ENCODE measurements at regions not wholly inside any gene's neighbourhood (a gene's known extent, or its start where the extent isn't known, plus 50 kb on each side); places are given as distances from the start of the nearest gene placed in this dataset.

- no TSS peak for BruUV-seq (replicated peaks)
- CTCF ChIA-PET (ENCODE audit: unreplicated experiment), result no interaction called here
Observed at GRCh38 chr9:74334271-74334670, 162.9 kb upstream of the RORB start.

GRCh38 chr9:74336161-74336560 is 161.0 kb upstream of the RORB start:
- no peaks in the 10 kb centered on the region for H4K20me1 ChIP-seq (ENCODE audit: insufficient read depth, low read length)
- H3K4me2 ChIP-seq (ENCODE audit: low read length), result no peak overlapping the region
- CTCF ChIA-PET (ENCODE audit: unreplicated experiment), result no interaction called here
- H3K9me2 ChIP-seq (ENCODE audit: insufficient read depth, low read length), result no peaks in the 10 kb centered on the region
- H2AFZ ChIP-seq (ENCODE audit: low read length), result no peak overlapping the region
- H3K9me3 ChIP-seq (ENCODE audit: low read length), result no peaks in the 10 kb centered on the region
- DNase-seq (ENCODE audit: low spot score), result no peak
- TF ChIP-seq EZH2phosphoT487 (IDR thresholded peaks at IDR 0.05; ENCODE audit: borderline replicate concordance, low read depth, low read length) (no peak), CTCF (conservative IDR thresholded peaks at IDR 0.05; ENCODE audit: low read length) (no peak)
- H3K4me1 ChIP-seq (ENCODE audit: insufficient read depth, low read length, poor library complexity, severe bottlenecking), result no peaks in the 10 kb centered on the region
- no peak overlapping the region for H3K4me3 ChIP-seq (ENCODE audit: low read depth, low read length, poor library complexity, severe bottlenecking)
- no peaks in the 10 kb centered on the region for H3K36me3 ChIP-seq (ENCODE audit: insufficient read depth, low read length)
- intact Hi-C loops (cut with micrococcal nuclease; ENCODE audit: unreplicated experiment), result no loop called here
- no TSS peak for BruUV-seq (replicated peaks)
- POLR2A ChIA-PET, result no interaction called here
- H3K27ac ChIP-seq (ENCODE audit: low read depth, low read length, poor library complexity, severe bottlenecking), result no peak overlapping the region
- H3K79me2 ChIP-seq (ENCODE audit: insufficient read depth, low read depth, low read length), result no peaks in the 10 kb centered on the region

More at GRCh38 chr9:74334271-74334670, 162.9 kb upstream of the RORB start:
- Histone ChIP-seq H3K4me2 (ENCODE audit: low read length) (no peak overlapping the region), H3K27ac (ENCODE audit: low read depth, low read length, poor library complexity, severe bottlenecking) (no peak overlapping the region), H3K4me3 (ENCODE audit: low read depth, low read length, poor library complexity, severe bottlenecking) (no peak overlapping the region), H3K79me2 (ENCODE audit: insufficient read depth, low read depth, low read length) (no peaks in the 10 kb centered on the region), H3K9me2 (ENCODE audit: insufficient read depth, low read length) (no peaks in the 10 kb centered on the region), H3K4me1 (ENCODE audit: insufficient read depth, low read length, poor library complexity, severe bottlenecking) (no peaks in the 10 kb centered on the region), H3K9me3 (ENCODE audit: low read length) (no peaks in the 10 kb centered on the region), H4K20me1 (ENCODE audit: insufficient read depth, low read length) (no peaks in the 10 kb centered on the region), H2AFZ (ENCODE audit: low read length) (no peak overlapping the region), H3K36me3 (ENCODE audit: insufficient read depth, low read length) (no peaks in the 10 kb centered on the region)
- POLR2A ChIA-PET, result no interaction called here
- TF ChIP-seq CTCF (conservative IDR thresholded peaks at IDR 0.05; ENCODE audit: low read length), result no peak
- TF ChIP-seq EZH2phosphoT487 (IDR thresholded peaks at IDR 0.05; ENCODE audit: borderline replicate concordance, low read depth, low read length), result no peak
- no peak for DNase-seq (ENCODE audit: low spot score)
- intact Hi-C loops (cut with micrococcal nuclease; ENCODE audit: unreplicated experiment), result no loop called here

GRCh38 chr9:74348777-74349176 is 148.4 kb upstream of the RORB start:
- H2AFZ ChIP-seq (ENCODE audit: low read length), result no peak overlapping the region
- POLR2A ChIA-PET, result interaction anchor here (0.6 to 1.0 kb wide), 2 partner anchors 9 to 1596 kb away, joined by 3 read pairs; no protein-coding TSS in a partner anchor
- H3K79me2 ChIP-seq (ENCODE audit: insufficient read depth, low read depth, low read length), result no peaks in the 10 kb centered on the region
- no peak overlapping the region for H3K4me2 ChIP-seq (ENCODE audit: low read length)
- no peaks in the 10 kb centered on the region for H3K36me3 ChIP-seq (ENCODE audit: insufficient read depth, low read length)
- TF ChIP-seq EZH2phosphoT487 (IDR thresholded peaks at IDR 0.05; ENCODE audit: borderline replicate concordance, low read depth, low read length), result no peak
- no peak for TF ChIP-seq CTCF (conservative IDR thresholded peaks at IDR 0.05; ENCODE audit: low read length)
- H3K9me3 ChIP-seq (ENCODE audit: low read length), result no peaks in the 10 kb centered on the region
- H3K27ac ChIP-seq (ENCODE audit: low read depth, low read length, poor library complexity, severe bottlenecking), result no peak overlapping the region
- CTCF ChIA-PET (ENCODE audit: unreplicated experiment), result no interaction called here
- DNase-seq (ENCODE audit: low spot score), result no peak
- H4K20me1 ChIP-seq (ENCODE audit: insufficient read depth, low read length), result no peaks in the 10 kb centered on the region
- no TSS peak for BruUV-seq (replicated peaks)
- no peaks in the 10 kb centered on the region for H3K9me2 ChIP-seq (ENCODE audit: insufficient read depth, low read length)
- H3K4me1 ChIP-seq (ENCODE audit: insufficient read depth, low read length, poor library complexity, severe bottlenecking), result no peaks in the 10 kb centered on the region
- intact Hi-C loops (cut with micrococcal nuclease; ENCODE audit: unreplicated experiment), result no loop called here
- H3K4me3 ChIP-seq (ENCODE audit: low read depth, low read length, poor library complexity, severe bottlenecking), result no peak overlapping the region

Measured in OCI-LY7 (cell line).